ENCODE measurements at regions not wholly inside any gene's neighbourhood (a gene's known extent, or its start where the extent isn't known, plus 50 kb on each side); places are given as distances from the start of the nearest gene placed in this dataset.

DNA sequence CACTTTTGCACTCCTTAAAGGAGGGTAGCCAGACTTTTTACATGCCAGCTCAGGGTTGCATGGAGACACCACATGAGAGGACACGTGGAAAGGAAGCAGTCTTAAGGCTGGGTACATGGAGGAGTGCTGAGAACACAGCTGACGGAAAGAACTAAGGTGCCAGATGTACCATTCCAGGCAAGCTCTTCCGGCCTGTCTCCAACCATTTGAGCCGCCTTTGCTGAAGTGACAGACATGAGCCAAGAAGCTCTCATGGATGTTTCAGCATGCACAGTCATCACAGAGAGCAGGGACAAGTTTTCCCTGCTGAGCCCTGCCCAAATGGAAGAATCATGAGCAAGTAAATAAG lies 83.4 kb upstream of the BMP2K start:
- no peak for TF ChIP-seq CTCF (IDR thresholded peaks at IDR 0.05)
- no peak for TF ChIP-seq EP300 (IDR thresholded peaks at IDR 0.05)
- no peak for TF ChIP-seq POLR2A (IDR thresholded peaks at IDR 0.05)
- no peak for TF ChIP-seq POLR2AphosphoS5 (IDR thresholded peaks at IDR 0.05)

Data from gastroesophageal sphincter (tissue), 3 donors.